ENCODE measurements at regions not wholly inside any gene's neighbourhood (a gene's known extent, or its start where the extent isn't known, plus 50 kb on each side); places are given as distances from the start of the nearest gene placed in this dataset.
A peak's percentile ranks its signal among the peaks of the same experiment; 100 is the strongest.

DNA sequence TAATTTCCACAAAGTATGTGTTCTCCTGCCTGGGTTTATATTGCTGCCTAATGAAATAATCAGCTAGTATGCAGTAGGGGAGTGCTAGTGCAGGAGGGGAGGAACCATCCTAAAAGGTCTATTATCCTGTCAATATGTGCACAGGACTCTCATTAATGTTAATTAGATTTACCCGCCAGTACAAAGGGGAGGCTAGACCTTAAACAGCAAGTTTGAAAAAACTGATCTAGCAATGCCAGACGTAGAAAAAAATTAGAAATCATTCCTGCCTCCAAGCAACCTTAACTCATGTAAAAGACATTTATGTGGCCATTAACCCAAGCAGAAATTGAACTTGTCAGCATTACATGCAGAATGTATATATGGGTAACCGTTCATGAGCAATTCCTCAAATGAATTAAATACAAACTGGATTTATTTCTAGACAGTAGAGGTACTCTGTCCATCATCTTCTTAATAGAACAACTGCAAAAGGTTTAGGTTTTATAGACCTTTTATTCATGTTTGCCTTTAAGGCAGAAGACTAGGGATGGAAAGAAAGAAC, 294.3 kb upstream of the TENM3 start:
- Histone ChIP-seq H3K27me3 (ENCODE audit: insufficient read depth, low read length, poor library complexity) (no peaks in the 10 kb centered on the region), H3K4me2 (ENCODE audit: low read length) (no peak overlapping the region), H3K79me1 (ENCODE audit: low read length) (no peaks in the 10 kb centered on the region), H2AK5ac (ENCODE audit: low read length) (no peak overlapping the region), H3K9ac (ENCODE audit: low read length) (no peak overlapping the region), H2BK5ac (ENCODE audit: low read length) (no peak overlapping the region), H3K4ac (ENCODE audit: low read depth, low read length) (no peak overlapping the region), H3K36me3 (ENCODE audit: control insufficient read depth, insufficient read depth, low read length) (no peaks in the 10 kb centered on the region), H3K4me3 (ENCODE audit: low read length) (no peak overlapping the region), H3K27ac (ENCODE audit: low read depth, low read length) (no peak overlapping the region), H4K5ac (ENCODE audit: low read length) (no peak overlapping the region), H3K79me2 (ENCODE audit: control insufficient read depth, insufficient read depth, low read length) (no peaks in the 10 kb centered on the region), H2BK120ac (ENCODE audit: low read depth, low read length) (no peak overlapping the region), H2BK15ac (replicated peaks; ENCODE audit: low read depth) (no peak overlapping the region), H3K18ac (ENCODE audit: low read length) (no peak overlapping the region), H3K4me1 (ENCODE audit: control insufficient read depth, low read depth, low read length) (peaks cover 11% of the 10 kb centered on the region), H4K8ac (ENCODE audit: low read depth, low read length) (no peak overlapping the region), H3K56ac (ENCODE audit: low read length) (no peak overlapping the region), H3K23ac (ENCODE audit: low read length) (no peak overlapping the region)
- no CpG with 5 or more reads among the region's 3 CpGs for whole genome bisulfite sequencing (ENCODE audit: extremely low coverage, insufficient coverage, low lambda C conversion rate)
- no peak for DNase-seq

DNA sequence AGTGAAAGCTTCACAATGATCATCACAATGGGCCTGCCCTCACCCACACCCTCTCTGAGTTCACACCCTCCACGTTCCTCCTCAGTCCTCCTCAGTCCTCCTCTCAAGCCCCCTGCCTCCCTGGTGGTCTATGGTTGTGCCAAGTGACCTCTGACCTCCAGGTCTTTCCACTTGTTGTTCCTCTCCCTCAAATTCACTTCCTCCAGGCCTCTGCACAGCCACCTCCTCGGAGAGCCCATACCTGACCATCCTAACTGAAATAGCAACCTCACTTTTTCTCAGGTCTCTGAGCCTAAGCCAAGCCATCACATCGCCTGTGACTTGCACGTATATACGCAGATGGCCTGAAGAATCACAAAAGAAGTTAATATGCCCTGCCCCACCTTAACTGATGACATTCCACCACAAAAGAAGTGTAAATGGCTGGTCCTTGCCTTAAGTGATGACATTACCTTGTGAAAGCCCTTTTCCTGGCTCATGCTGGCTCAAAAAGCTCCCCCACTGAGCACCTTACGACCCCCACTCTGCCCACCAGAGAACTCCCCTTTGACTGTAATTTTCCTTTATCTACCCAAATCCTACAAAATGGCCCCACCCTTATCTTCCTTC, 293.4 kb upstream of the TENM3 start:
- H3K4me3 ChIP-seq (ENCODE audit: low read length): no peak overlapping the region
- no peak overlapping the region for H4K8ac ChIP-seq (ENCODE audit: low read depth, low read length)
- peak; percentile 36 for DNase-seq
- no peak overlapping the region for H3K23ac ChIP-seq (ENCODE audit: low read length)
- H3K27me3 ChIP-seq (ENCODE audit: insufficient read depth, low read length, poor library complexity): no peaks in the 10 kb centered on the region
- H2BK15ac ChIP-seq (replicated peaks; ENCODE audit: low read depth): no peak overlapping the region
- H3K9ac ChIP-seq (ENCODE audit: low read length): no peak overlapping the region
- no peak overlapping the region for H2BK120ac ChIP-seq (ENCODE audit: low read depth, low read length)
- H3K27ac ChIP-seq (ENCODE audit: low read depth, low read length): peak overlapping the region; percentile 39
- H3K79me2 ChIP-seq (ENCODE audit: control insufficient read depth, insufficient read depth, low read length): no peaks in the 10 kb centered on the region
- no peak overlapping the region for H3K4ac ChIP-seq (ENCODE audit: low read depth, low read length)
- peak overlapping the region; percentile 37 for H3K56ac ChIP-seq (ENCODE audit: low read length)
- no peak overlapping the region for H4K5ac ChIP-seq (ENCODE audit: low read length)
- H2BK5ac ChIP-seq (ENCODE audit: low read length): peak overlapping the region; percentile 47
- no peak overlapping the region for H3K4me2 ChIP-seq (ENCODE audit: low read length)
- no CpG with 5 or more reads among the region's 6 CpGs for WGBS (ENCODE audit: extremely low coverage, insufficient coverage, low lambda C conversion rate)
- H3K4me1 ChIP-seq (ENCODE audit: control insufficient read depth, low read depth, low read length): peaks cover 11% of the 10 kb centered on the region
- H3K36me3 ChIP-seq (ENCODE audit: control insufficient read depth, insufficient read depth, low read length): no peaks in the 10 kb centered on the region
- H2AK5ac ChIP-seq (ENCODE audit: low read length): no peak overlapping the region
- peak overlapping the region; percentile 32 for H3K18ac ChIP-seq (ENCODE audit: low read length)
- H3K79me1 ChIP-seq (ENCODE audit: low read length): no peaks in the 10 kb centered on the region

DNA sequence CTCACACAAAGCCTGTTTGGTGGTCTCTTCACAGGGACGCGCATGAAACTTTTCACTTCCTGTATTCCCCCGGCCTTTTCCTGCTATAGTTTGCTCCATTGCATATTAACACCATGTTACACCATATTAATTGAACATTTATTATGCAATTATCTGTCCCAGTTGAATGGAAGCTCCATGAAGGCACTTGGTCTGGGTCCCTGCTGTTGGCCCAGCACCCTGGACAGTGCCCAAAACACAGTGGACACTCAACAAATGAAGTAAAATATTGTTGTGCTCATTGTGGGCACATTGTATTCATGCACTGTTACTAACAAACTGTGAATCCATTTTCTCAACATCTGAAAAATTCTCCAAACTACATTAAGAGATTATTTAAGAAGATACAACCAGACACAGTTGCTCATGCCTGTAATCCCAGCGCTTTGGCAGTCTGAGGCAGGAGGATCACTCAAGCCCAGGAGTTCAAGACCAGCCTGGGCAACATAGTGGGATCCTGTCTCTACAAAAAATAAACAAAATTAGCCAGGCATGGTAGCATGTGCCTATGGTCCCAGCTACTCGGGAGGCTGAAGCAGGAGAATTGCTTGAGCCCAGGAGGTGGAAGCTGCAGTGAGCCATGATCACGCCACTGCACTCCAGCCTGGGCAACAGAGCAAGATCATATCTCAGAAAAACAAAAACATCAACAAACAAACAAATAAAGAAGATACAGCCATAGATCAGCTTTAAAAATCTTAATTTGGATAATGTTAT, 292.7 kb upstream of the TENM3 start:
- Histone ChIP-seq H3K4me3 (ENCODE audit: low read length) (no peak overlapping the region), H3K23ac (ENCODE audit: low read length) (no peak overlapping the region), H3K27me3 (ENCODE audit: insufficient read depth, low read length, poor library complexity) (no peaks in the 10 kb centered on the region), H2BK15ac (replicated peaks; ENCODE audit: low read depth) (no peak overlapping the region), H4K5ac (ENCODE audit: low read length) (no peak overlapping the region), H3K27ac (ENCODE audit: low read depth, low read length) (peak overlapping the region; percentile 2), H3K9ac (ENCODE audit: low read length) (no peak overlapping the region), H2BK5ac (ENCODE audit: low read length) (no peak overlapping the region), H3K4me1 (ENCODE audit: control insufficient read depth, low read depth, low read length) (peaks cover 11% of the 10 kb centered on the region), H3K36me3 (ENCODE audit: control insufficient read depth, insufficient read depth, low read length) (no peaks in the 10 kb centered on the region), H4K8ac (ENCODE audit: low read depth, low read length) (no peak overlapping the region), H2AK5ac (ENCODE audit: low read length) (no peak overlapping the region), H3K79me1 (ENCODE audit: low read length) (no peaks in the 10 kb centered on the region), H2BK120ac (ENCODE audit: low read depth, low read length) (no peak overlapping the region), H3K4me2 (ENCODE audit: low read length) (no peak overlapping the region), H3K79me2 (ENCODE audit: control insufficient read depth, insufficient read depth, low read length) (no peaks in the 10 kb centered on the region), H3K56ac (ENCODE audit: low read length) (no peak overlapping the region), H3K18ac (ENCODE audit: low read length) (no peak overlapping the region), H3K4ac (ENCODE audit: low read depth, low read length) (no peak overlapping the region)
- no CpG with 5 or more reads among the region's 6 CpGs for WGBS (ENCODE audit: extremely low coverage, insufficient coverage, low lambda C conversion rate)
- peak; percentile 29 for DNase-seq

DNA sequence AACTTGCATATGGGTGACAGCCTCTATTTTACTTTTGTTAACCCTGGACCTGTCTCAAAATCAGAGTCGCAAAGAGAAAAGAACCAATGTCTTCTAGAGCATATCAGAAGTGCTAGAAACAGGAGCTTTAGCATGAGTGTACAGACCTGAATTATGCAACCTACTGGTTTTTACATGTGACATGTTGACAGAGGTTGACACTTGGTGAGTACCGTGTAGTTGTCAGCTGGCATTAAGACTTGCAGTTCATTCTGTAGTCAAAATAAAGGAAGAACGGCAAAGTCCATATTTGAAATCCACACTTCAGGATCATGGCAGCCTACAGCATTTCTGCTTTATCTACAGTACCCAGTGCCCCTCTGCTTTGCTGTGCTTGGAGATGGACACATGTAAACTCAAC, 291.9 kb upstream of the TENM3 start:
- H3K4ac ChIP-seq (ENCODE audit: low read depth, low read length): no peak overlapping the region
- no peak overlapping the region for H2BK15ac ChIP-seq (replicated peaks; ENCODE audit: low read depth)
- H4K5ac ChIP-seq (ENCODE audit: low read length): no peak overlapping the region
- no peak overlapping the region for H3K56ac ChIP-seq (ENCODE audit: low read length)
- no peak overlapping the region for H3K4me2 ChIP-seq (ENCODE audit: low read length)
- H3K4me3 ChIP-seq (ENCODE audit: low read length): no peak overlapping the region
- no peaks in the 10 kb centered on the region for H3K79me2 ChIP-seq (ENCODE audit: control insufficient read depth, insufficient read depth, low read length)
- H2BK120ac ChIP-seq (ENCODE audit: low read depth, low read length): peak overlapping the region; percentile 36
- H3K79me1 ChIP-seq (ENCODE audit: low read length): no peaks in the 10 kb centered on the region
- no peak overlapping the region for H3K9ac ChIP-seq (ENCODE audit: low read length)
- no peak overlapping the region for H2BK5ac ChIP-seq (ENCODE audit: low read length)
- no peak overlapping the region for H3K18ac ChIP-seq (ENCODE audit: low read length)
- no peaks in the 10 kb centered on the region for H3K27me3 ChIP-seq (ENCODE audit: insufficient read depth, low read length, poor library complexity)
- no CpG with 5 or more reads among the region's 3 CpGs for WGBS (ENCODE audit: extremely low coverage, insufficient coverage, low lambda C conversion rate)
- H3K23ac ChIP-seq (ENCODE audit: low read length): no peak overlapping the region
- H2AK5ac ChIP-seq (ENCODE audit: low read length): no peak overlapping the region
- H3K4me1 ChIP-seq (ENCODE audit: control insufficient read depth, low read depth, low read length): peaks cover 11% of the 10 kb centered on the region
- H3K27ac ChIP-seq (ENCODE audit: low read depth, low read length): no peak overlapping the region
- H3K36me3 ChIP-seq (ENCODE audit: control insufficient read depth, insufficient read depth, low read length): no peaks in the 10 kb centered on the region
- no peak overlapping the region for H4K8ac ChIP-seq (ENCODE audit: low read depth, low read length)
- no peak for DNase-seq

DNA sequence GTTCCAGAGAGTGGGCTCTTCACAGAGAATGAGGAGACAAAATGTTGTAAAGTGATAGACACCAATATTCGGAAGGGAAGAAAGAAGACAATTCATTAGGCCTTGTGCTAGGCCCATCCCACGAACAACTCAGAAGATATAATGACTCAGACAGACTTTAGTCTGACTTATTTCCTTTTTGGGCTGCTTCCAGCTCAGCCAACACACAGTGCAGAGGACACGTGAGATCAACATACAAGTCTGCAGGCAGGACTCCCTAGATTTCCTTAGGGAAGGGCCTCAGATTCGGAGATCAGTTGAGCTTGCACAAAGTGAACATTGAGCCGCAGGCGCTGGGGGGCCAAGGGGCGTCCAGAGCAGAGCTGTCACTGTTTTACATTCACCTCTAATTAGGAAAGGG, 290.7 kb upstream of the TENM3 start:
- H3K36me3 ChIP-seq (ENCODE audit: control insufficient read depth, insufficient read depth, low read length): no peaks in the 10 kb centered on the region
- no peak overlapping the region for H2BK5ac ChIP-seq (ENCODE audit: low read length)
- H3K27ac ChIP-seq (ENCODE audit: low read depth, low read length): no peak overlapping the region
- no peaks in the 10 kb centered on the region for H3K79me1 ChIP-seq (ENCODE audit: low read length)
- no peak overlapping the region for H3K18ac ChIP-seq (ENCODE audit: low read length)
- no peak overlapping the region for H3K4me2 ChIP-seq (ENCODE audit: low read length)
- WGBS (ENCODE audit: extremely low coverage, insufficient coverage, low lambda C conversion rate): no CpG with 5 or more reads among the region's 7 CpGs
- H3K23ac ChIP-seq (ENCODE audit: low read length): no peak overlapping the region
- H4K5ac ChIP-seq (ENCODE audit: low read length): no peak overlapping the region
- peaks cover 14% of the 10 kb centered on the region for H3K4me1 ChIP-seq (ENCODE audit: control insufficient read depth, low read depth, low read length)
- no peak overlapping the region for H2BK15ac ChIP-seq (replicated peaks; ENCODE audit: low read depth)
- no peak overlapping the region for H2BK120ac ChIP-seq (ENCODE audit: low read depth, low read length)
- H2AK5ac ChIP-seq (ENCODE audit: low read length): no peak overlapping the region
- peak; percentile 7 for DNase-seq
- no peaks in the 10 kb centered on the region for H3K79me2 ChIP-seq (ENCODE audit: control insufficient read depth, insufficient read depth, low read length)
- no peaks in the 10 kb centered on the region for H3K27me3 ChIP-seq (ENCODE audit: insufficient read depth, low read length, poor library complexity)
- no peak overlapping the region for H3K56ac ChIP-seq (ENCODE audit: low read length)
- H3K4me3 ChIP-seq (ENCODE audit: low read length): no peak overlapping the region
- no peak overlapping the region for H3K9ac ChIP-seq (ENCODE audit: low read length)
- H3K4ac ChIP-seq (ENCODE audit: low read depth, low read length): no peak overlapping the region
- no peak overlapping the region for H4K8ac ChIP-seq (ENCODE audit: low read depth, low read length)

All from mesendoderm (in vitro differentiated cells).